Progenitor cell of endocrine pancreas (in vitro differentiated cells): ENCODE measurements at regions not wholly inside any gene's neighbourhood (a gene's known extent, or its start where the extent isn't known, plus 50 kb on each side); places are given as distances from the start of the nearest gene placed in this dataset.

Experiments
- DNase-seq: peaks from one replicate; pipeline ENCODE4 v3.0.0; 2021; ENCODE audit warnings: low spot score; ENCODE audit not compliant: unreplicated experiment
- H3K27ac Mint-ChIP-seq: 2 replicates; pipeline ENCODE4 v1.8.0; 2021; ENCODE audit warnings: mild to moderate bottlenecking, moderate library complexity, mixed read lengths
- H3K27me3 Mint-ChIP-seq: 2 replicates; pipeline ENCODE4 v1.8.0; 2021; ENCODE audit warnings: mixed read lengths
- H3K36me3 Mint-ChIP-seq: 2 replicates; pipeline ENCODE4 v1.8.0; 2022; ENCODE audit warnings: mixed read lengths; ENCODE audit not compliant: insufficient read depth
- H3K4me1 Mint-ChIP-seq: 2 replicates; pipeline ENCODE4 v1.8.0; 2021; ENCODE audit warnings: low read depth, mixed read lengths
- H3K4me3 Mint-ChIP-seq: 2 replicates; pipeline ENCODE4 v1.8.0; 2021; ENCODE audit warnings: low read depth, mild to moderate bottlenecking, moderate library complexity, mixed read lengths
- H3K9me3 Mint-ChIP-seq: 2 replicates; pipeline ENCODE4 v1.8.0; 2021; ENCODE audit warnings: low read depth, mixed read lengths
- CTCF ChIP-seq: fragments of 200-600 bp; sonication (generic); IDR thresholded peaks from one replicate; pipeline ENCODE4 v1.5.0; 2021; ENCODE audit warnings: antibody characterized with exemption, mild to moderate bottlenecking; ENCODE audit not compliant: unreplicated experiment

- no peak overlapping the region for H3K27ac Mint-ChIP-seq
- DNase-seq = no peak
- no peak overlapping the region for H3K4me3 Mint-ChIP-seq
- peaks cover 15% of the 10 kb centered on the region for H3K36me3 Mint-ChIP-seq
- H3K27me3 Mint-ChIP-seq = no peaks in the 10 kb centered on the region
- no peak for TF ChIP-seq CTCF
- peaks cover 13% of the 10 kb centered on the region for H3K4me1 Mint-ChIP-seq
- H3K9me3 Mint-ChIP-seq = peaks cover 27% of the 10 kb centered on the region
Observed at GRCh38 chr3:176399193-176399592, 798.1 kb downstream of the TBL1XR1 start.

GRCh38 chr3:176395240-176395639 is 802.0 kb downstream of the TBL1XR1 start:
- H3K9me3 Mint-ChIP-seq = peaks cover 34% of the 10 kb centered on the region
- TF ChIP-seq CTCF = no peak
- peaks cover 7% of the 10 kb centered on the region for H3K4me1 Mint-ChIP-seq

GRCh38 chr3:176378789-176379188 is 818.5 kb downstream of the TBL1XR1 start:
- Mint-ChIP-seq H3K4me3 (no peak overlapping the region), H3K4me1 (peaks cover 7% of the 10 kb centered on the region), H3K9me3 (no peaks in the 10 kb centered on the region), H3K27me3 (no peaks in the 10 kb centered on the region), H3K36me3 (no peaks in the 10 kb centered on the region), H3K27ac (no peak overlapping the region)
- no peak for TF ChIP-seq CTCF
- no peak for DNase-seq

More at GRCh38 chr3:176395240-176395639, 802.0 kb downstream of the TBL1XR1 start:
- peaks cover 11% of the 10 kb centered on the region for H3K36me3 Mint-ChIP-seq
- no peak for DNase-seq
- no peak overlapping the region for H3K4me3 Mint-ChIP-seq
- H3K27me3 Mint-ChIP-seq = no peaks in the 10 kb centered on the region
- H3K27ac Mint-ChIP-seq = no peak overlapping the region

- TF ChIP-seq CTCF = no peak
- Mint-ChIP-seq H3K4me1 (peaks cover 7% of the 10 kb centered on the region), H3K9me3 (peaks cover 8% of the 10 kb centered on the region), H3K36me3 (no peaks in the 10 kb centered on the region), H3K4me3 (no peak overlapping the region), H3K27ac (no peak overlapping the region), H3K27me3 (no peaks in the 10 kb centered on the region)
- DNase-seq = no peak
Observed at GRCh38 chr3:176376531-176376930, 820.8 kb downstream of the TBL1XR1 start.

GRCh38 chr3:176375519-176375918 is 821.8 kb downstream of the TBL1XR1 start:
- H3K36me3 Mint-ChIP-seq = no peaks in the 10 kb centered on the region
- H3K27me3 Mint-ChIP-seq = no peaks in the 10 kb centered on the region
- no peak for TF ChIP-seq CTCF
- no peak for DNase-seq
- H3K4me1 Mint-ChIP-seq = peaks cover 7% of the 10 kb centered on the region
- H3K9me3 Mint-ChIP-seq = peaks cover 8% of the 10 kb centered on the region
- no peak overlapping the region for H3K27ac Mint-ChIP-seq
- H3K4me3 Mint-ChIP-seq = no peak overlapping the region
